ENCODE measurements at regions not wholly inside any gene's neighbourhood (a gene's known extent, or its start where the extent isn't known, plus 50 kb on each side); places are given as distances from the start of the nearest gene placed in this dataset.

DNA sequence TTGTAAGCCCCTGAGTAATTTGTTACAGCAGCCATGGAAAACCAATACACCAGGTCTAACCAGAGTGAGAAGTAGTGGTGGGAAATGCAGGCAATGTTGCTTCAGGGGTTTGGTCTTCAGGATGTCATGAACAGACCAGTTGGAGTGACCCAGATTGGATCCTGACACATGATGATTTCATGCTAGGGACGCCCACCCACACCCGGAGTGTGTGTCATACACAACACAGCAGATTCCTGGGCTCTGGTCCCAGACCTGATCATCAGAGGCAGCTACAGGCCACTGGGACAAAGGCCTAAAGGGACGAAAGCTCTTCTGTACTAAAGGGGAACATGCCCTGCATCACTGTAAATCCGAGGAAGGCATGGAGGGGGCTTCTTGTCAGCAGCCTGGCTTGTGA lies 194.2 kb downstream of the NSG2 start:
- Histone ChIP-seq H3K4me1 (no peaks in the 10 kb centered on the region), H3F3A (ENCODE audit: low read depth) (no peaks in the 10 kb centered on the region), H3K4me2 (no peak overlapping the region), H2AFZ (replicated peaks) (no peak overlapping the region), H3K4me3 (no peak overlapping the region), H3K27me3 (no peaks in the 10 kb centered on the region), H3K79me2 (ENCODE audit: low read depth) (no peaks in the 10 kb centered on the region), H3K9me3 (ENCODE audit: low read depth) (no peaks in the 10 kb centered on the region), H3K27ac (no peak overlapping the region), H3K36me3 (no peaks in the 10 kb centered on the region), H4K20me1 (ENCODE audit: low read depth) (no peaks in the 10 kb centered on the region), H3K9ac (no peak overlapping the region)
- no peaks in the 10 kb centered on the region for H3K36me3 Mint-ChIP-seq
- no peak overlapping the region for H3K27ac Mint-ChIP-seq
- H3K27me3 Mint-ChIP-seq (ENCODE audit: insufficient read depth, low read depth), result no peaks in the 10 kb centered on the region
- peaks cover 5% of the 10 kb centered on the region for H3K4me1 Mint-ChIP-seq
- peaks cover 4% of the 10 kb centered on the region for H3K9me3 Mint-ChIP-seq
- TF ChIP-seq EZH2 (IDR thresholded peaks at IDR 0.05) (no peak), EZH2phosphoT487 (IDR thresholded peaks at IDR 0.05) (no peak)
- TF ChIP-seq, protein P1, sequence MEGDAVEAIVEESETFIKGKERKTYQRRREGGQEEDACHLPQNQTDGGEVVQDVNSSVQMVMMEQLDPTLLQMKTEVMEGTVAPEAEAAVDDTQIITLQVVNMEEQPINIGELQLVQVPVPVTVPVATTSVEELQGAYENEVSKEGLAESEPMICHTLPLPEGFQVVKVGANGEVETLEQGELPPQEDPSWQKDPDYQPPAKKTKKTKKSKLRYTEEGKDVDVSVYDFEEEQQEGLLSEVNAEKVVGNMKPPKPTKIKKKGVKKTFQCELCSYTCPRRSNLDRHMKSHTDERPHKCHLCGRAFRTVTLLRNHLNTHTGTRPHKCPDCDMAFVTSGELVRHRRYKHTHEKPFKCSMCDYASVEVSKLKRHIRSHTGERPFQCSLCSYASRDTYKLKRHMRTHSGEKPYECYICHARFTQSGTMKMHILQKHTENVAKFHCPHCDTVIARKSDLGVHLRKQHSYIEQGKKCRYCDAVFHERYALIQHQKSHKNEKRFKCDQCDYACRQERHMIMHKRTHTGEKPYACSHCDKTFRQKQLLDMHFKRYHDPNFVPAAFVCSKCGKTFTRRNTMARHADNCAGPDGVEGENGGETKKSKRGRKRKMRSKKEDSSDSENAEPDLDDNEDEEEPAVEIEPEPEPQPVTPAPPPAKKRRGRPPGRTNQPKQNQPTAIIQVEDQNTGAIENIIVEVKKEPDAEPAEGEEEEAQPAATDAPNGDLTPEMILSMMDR (IDR thresholded peaks at IDR 0.05), result no peak
- H3K4me3 Mint-ChIP-seq, result no peak overlapping the region
- DNase-seq (ENCODE audit: low spot score), result no peak

DNA sequence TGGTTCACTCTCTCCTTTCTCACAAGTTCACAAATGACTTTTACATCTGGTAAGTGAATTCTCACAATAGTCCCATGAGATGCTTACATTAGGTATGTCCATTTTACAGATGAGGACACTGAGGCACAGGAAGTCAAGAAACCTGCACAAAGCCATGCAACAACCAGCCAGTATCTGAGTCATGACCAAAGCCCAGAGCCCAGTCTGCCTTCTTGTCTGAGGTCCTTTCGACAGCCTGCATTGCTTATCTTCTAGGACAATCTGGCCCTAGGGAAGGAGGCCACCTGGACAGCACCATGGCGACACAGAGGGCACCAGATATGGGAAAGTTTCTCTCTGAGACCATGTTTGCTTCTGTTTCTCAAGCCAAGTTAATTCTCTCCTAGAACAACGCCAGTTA lies 197.1 kb downstream of the NSG2 start:
- Mint-ChIP-seq H3K27ac (peak overlapping the region; percentile 65), H3K27me3 (ENCODE audit: insufficient read depth, low read depth) (peaks cover 3% of the 10 kb centered on the region), H3K36me3 (no peaks in the 10 kb centered on the region), H3K4me1 (peaks cover 14% of the 10 kb centered on the region), H3K9me3 (peaks cover 4% of the 10 kb centered on the region), H3K4me3 (no peak overlapping the region)
- no peak overlapping the region for H3K4me2 ChIP-seq
- no peak overlapping the region for H3K4me3 ChIP-seq
- H4K20me1 ChIP-seq (ENCODE audit: low read depth), result no peaks in the 10 kb centered on the region
- H3K27me3 ChIP-seq, result no peaks in the 10 kb centered on the region
- H3F3A ChIP-seq (ENCODE audit: low read depth), result peaks cover 10% of the 10 kb centered on the region
- H3K79me2 ChIP-seq (ENCODE audit: low read depth), result no peaks in the 10 kb centered on the region
- no peak overlapping the region for H2AFZ ChIP-seq (replicated peaks)
- H3K9ac ChIP-seq, result no peak overlapping the region
- H3K36me3 ChIP-seq, result no peaks in the 10 kb centered on the region
- peaks cover 14% of the 10 kb centered on the region for H3K4me1 ChIP-seq
- H3K27ac ChIP-seq, result no peak overlapping the region
- H3K9me3 ChIP-seq (ENCODE audit: low read depth), result no peaks in the 10 kb centered on the region
- no peak for DNase-seq (ENCODE audit: low spot score)
- no peak for TF ChIP-seq EZH2phosphoT487 (IDR thresholded peaks at IDR 0.05)
- TF ChIP-seq, protein P1 (IDR thresholded peaks at IDR 0.05), result no peak
- TF ChIP-seq EZH2 (IDR thresholded peaks at IDR 0.05), result no peak

DNA sequence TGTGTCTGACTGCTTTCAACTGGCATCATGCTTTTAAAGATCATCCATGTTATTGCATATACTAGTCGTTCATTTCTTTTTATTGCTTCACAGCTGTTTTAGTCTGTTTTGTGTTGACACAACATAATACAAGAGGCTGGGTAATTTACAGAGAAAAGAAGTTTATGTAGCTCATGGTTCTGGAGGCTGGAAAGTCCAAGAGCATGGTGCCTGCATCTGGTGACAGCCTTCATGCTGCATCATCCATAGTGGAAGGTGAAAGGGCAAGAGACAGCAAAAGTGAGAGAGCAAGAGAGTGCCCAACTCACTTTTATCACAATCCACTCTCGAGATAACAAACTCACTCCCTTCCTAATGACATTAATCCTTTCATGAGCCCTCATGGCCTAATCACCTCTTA lies 198.4 kb downstream of the NSG2 start:
- H3K27ac Mint-ChIP-seq, result no peak overlapping the region
- TF ChIP-seq, protein P1 (IDR thresholded peaks at IDR 0.05), result no peak
- TF ChIP-seq EZH2 (IDR thresholded peaks at IDR 0.05) (no peak), EZH2phosphoT487 (IDR thresholded peaks at IDR 0.05) (no peak)
- peaks cover 4% of the 10 kb centered on the region for H3K9me3 Mint-ChIP-seq
- Histone ChIP-seq H4K20me1 (ENCODE audit: low read depth) (no peaks in the 10 kb centered on the region), H3K27ac (no peak overlapping the region), H2AFZ (replicated peaks) (no peak overlapping the region), H3K4me1 (peaks cover 16% of the 10 kb centered on the region), H3K27me3 (no peaks in the 10 kb centered on the region), H3K79me2 (ENCODE audit: low read depth) (no peaks in the 10 kb centered on the region), H3K9me3 (ENCODE audit: low read depth) (no peaks in the 10 kb centered on the region), H3F3A (ENCODE audit: low read depth) (peaks cover 18% of the 10 kb centered on the region), H3K36me3 (no peaks in the 10 kb centered on the region), H3K9ac (no peak overlapping the region), H3K4me3 (no peak overlapping the region), H3K4me2 (no peak overlapping the region)
- peaks cover 16% of the 10 kb centered on the region for H3K4me1 Mint-ChIP-seq
- DNase-seq (ENCODE audit: low spot score), result no peak
- H3K36me3 Mint-ChIP-seq, result no peaks in the 10 kb centered on the region
- H3K4me3 Mint-ChIP-seq, result no peak overlapping the region
- H3K27me3 Mint-ChIP-seq (ENCODE audit: insufficient read depth, low read depth), result peaks cover 5% of the 10 kb centered on the region

Data from neural progenitor cell (in vitro differentiated cells).